Ishikawa (cell line): ENCODE measurements at regions not wholly inside any gene's neighbourhood (a gene's known extent, or its start where the extent isn't known, plus 50 kb on each side); places are given as distances from the start of the nearest gene placed in this dataset.

Source experiments
- CEBPB ChIP-seq: IDR thresholded peaks from 2 replicates; pipeline ENCODE4 v1.6.1; 2012
- CREB1 ChIP-seq: IDR thresholded peaks from 2 replicates; pipeline ENCODE4 v1.6.1; 2012; ENCODE audit warnings: low read depth
- EP300 ChIP-seq: IDR thresholded peaks from 2 replicates; pipeline ENCODE4 v1.6.1; 2012; ENCODE audit warnings: borderline replicate concordance
- FOXM1 ChIP-seq: IDR thresholded peaks from 2 replicates; pipeline ENCODE4 v1.6.1; 2012; ENCODE audit warnings: low read depth, borderline replicate concordance
- NFIC ChIP-seq: IDR thresholded peaks from 2 replicates; pipeline ENCODE4 v1.6.1; 2012
- RAD21 ChIP-seq: IDR thresholded peaks from 2 replicates; pipeline ENCODE4 v1.6.1; 2012; ENCODE audit warnings: low read depth
- REST ChIP-seq: IDR thresholded peaks from 2 replicates; pipeline ENCODE4 v1.6.1; 2012; ENCODE audit warnings: low read depth, mild to moderate bottlenecking
- TAF1 ChIP-seq: IDR thresholded peaks from 2 replicates; pipeline ENCODE4 v1.6.1; 2012; ENCODE audit warnings: low read depth, mild to moderate bottlenecking
- TCF12 ChIP-seq: IDR thresholded peaks from 2 replicates; pipeline ENCODE4 v1.6.1; 2012; ENCODE audit warnings: low read depth
- YY1 ChIP-seq: IDR thresholded peaks from 2 replicates; pipeline ENCODE4 v1.6.1; 2012; ENCODE audit warnings: low read depth
- TF ChIP-seq, protein P1 (sequence below): IDR thresholded peaks from 2 replicates; pipeline ENCODE4 v1.6.1; 2012

DNA sequence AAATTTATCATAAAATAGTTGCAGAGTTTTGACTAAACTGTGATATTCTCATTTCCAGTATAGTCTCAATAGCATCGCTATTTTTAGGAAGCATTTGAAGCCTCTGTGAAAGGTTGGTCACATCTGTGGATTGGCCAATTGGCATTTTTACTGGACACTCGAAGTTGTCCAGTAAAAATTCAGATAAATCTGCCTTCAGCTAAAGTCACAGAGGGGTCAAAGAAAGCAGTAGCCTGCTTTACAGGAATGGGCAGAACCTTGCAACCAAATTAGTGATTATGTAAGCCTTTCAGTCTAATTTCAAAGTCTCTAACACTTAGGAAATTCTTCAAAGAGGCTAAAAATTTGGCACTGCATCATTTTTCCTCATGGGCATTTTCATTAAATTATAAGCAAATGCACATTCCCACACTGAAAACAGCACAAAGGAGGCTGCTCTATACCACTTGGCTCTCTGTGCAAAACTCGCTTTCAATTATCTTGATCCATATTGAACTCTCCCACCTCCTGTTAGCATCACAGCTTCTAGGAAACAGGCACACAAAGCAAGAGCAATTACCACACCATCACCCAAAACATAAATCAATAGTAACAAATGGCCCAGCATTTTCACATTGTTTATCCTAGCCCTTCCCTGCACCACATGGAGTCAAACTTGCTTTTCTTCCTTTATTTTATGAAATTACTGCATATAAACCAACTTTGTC is 318.5 kb upstream of the DUSP10 start:
- TF ChIP-seq RAD21 (no peak), NFIC (no peak), TAF1 (no peak), TCF12 (no peak), CEBPB (no peak), YY1 (no peak), REST (no peak), CREB1 (no peak), FOXM1 (no peak), EP300 (no peak)
- TF ChIP-seq, protein P1, sequence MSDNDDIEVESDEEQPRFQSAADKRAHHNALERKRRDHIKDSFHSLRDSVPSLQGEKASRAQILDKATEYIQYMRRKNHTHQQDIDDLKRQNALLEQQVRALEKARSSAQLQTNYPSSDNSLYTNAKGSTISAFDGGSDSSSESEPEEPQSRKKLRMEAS, result no peak
